GM19372 (cell line): ENCODE measurements at regions not wholly inside any gene's neighbourhood (a gene's known extent, or its start where the extent isn't known, plus 50 kb on each side); places are given as distances from the start of the nearest gene placed in this dataset.
"Not testable (repeated sequence)": the region's sequence is repeated elsewhere in the genome, so short reads cannot be mapped to it uniquely, and the experiment has no call there.

ENCODE experiments used
- ATAC-seq: cut with Tn5 transposase; IDR thresholded peaks from one replicate; pipeline ENCODE4 v1.9.1; 2021; ENCODE audit warnings: mild to moderate bottlenecking, low read depth, moderate library complexity; ENCODE audit not compliant: unreplicated experiment

GRCh38 chr14:97120204-97120603, 323.0 kb downstream of the VRK1 start:
- no peak for ATAC-seq

DNA sequence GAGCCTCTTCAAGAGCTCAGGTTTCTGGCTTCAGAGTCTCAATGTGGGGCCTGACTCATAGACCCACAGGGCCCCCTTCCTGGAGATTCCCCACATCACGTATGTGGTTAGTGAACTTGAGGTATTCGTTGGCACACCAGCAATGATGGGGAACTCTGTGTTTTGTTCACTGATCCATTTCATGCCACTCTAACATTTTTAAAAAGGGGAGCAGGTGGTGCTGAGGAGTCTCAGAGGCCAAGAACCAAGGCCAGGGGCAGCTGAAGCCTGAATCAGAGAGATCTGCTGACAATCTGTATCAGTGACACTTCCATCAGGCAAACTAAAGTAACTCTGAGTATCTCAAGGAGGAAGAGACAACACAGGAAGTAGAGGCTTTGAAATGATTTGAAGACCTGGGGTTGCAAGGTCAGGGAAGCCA, 323.4 kb downstream of the VRK1 start:
- ATAC-seq: no peak

GRCh38 chr14:97129639-97130038, 332.5 kb downstream of the VRK1 start:
- ATAC-seq: no peak

GRCh38 chr14:97135847-97136246, 338.7 kb downstream of the VRK1 start:
- ATAC-seq: not testable (repeated sequence)

GRCh38 chr14:97137705-97138104, 340.5 kb downstream of the VRK1 start:
- no peak for ATAC-seq

DNA sequence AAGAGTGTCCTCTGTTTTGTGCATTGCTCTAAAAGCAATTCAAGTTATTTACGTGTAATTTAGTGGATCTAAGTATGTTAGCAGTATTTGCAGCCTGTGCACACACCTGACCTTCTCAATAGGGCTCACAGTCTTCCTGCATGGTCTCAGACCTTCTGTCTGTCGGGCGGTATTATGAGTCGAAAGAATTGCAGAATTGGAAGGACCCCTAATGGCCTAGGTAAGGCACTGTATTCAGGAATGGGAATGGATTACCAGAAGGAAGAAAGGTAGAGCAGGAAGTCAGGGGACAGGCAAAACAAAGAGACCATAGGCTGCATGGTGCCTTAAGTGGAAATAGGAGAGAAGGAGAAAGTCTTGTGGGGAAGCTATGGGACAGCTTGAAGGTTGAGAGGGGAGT, 341.6 kb downstream of the VRK1 start:
- ATAC-seq: no peak

- no peak for ATAC-seq
Observed at GRCh38 chr14:97143011-97143410, 345.8 kb downstream of the VRK1 start.

DNA sequence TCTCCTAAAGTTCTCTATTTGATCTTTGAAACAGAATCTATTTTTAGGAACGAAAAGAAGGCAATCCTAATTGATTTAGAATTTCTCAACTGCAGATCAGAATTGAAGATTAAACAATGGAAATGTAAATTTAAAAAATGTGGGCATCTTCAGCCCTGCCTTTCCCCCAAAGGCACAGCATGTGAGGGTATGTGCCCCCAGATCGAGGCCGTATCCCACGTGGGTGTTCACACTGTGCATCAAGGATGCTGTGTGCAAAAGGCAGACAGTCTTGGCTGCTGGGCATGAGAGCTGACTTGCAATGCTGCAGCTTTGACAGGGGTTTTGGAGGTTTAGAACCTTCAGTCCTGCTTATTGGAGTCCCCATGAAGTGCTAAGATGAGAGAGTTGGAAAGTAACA, 346.3 kb downstream of the VRK1 start:
- ATAC-seq: no peak

DNA sequence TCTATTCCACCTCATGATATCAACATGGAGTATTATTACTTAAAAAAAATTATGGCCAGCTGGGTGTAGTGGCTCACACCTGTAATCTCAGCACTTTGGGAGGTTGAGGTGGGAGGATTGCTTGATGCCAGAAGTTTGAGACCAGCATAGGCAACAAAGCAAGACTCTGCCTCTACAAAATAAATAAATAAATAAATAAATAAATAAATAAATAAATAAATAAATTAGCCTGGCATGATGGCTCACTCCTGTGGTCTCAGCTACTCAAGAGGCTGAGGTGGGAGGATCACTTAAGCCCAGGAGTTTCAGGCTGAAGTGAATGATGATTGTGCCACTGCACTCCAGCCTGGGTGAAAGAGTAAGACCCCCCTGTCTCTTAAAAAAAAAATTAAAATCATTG, 350.8 kb downstream of the VRK1 start:
- not testable (repeated sequence) for ATAC-seq

DNA sequence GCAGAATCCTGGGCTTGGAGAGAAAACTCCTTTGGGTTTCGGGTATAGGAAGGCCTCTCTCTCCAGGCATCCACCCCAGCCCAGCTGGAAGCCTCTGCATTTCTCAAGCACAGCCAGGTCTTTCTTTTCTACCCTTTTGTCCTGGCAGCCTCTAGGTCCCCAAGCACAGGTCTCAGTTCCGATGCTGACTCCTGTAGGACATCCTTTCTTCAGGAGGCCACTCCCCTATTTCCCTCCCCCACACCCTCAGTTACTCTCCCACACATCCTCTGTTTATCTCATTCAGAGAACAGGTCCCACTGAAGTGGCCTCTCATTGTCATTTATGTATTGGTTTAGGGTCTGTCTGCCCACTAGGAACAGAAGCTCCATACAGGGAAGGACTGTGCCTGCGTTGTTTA, 352.6 kb downstream of the VRK1 start:
- ATAC-seq: no peak

DNA sequence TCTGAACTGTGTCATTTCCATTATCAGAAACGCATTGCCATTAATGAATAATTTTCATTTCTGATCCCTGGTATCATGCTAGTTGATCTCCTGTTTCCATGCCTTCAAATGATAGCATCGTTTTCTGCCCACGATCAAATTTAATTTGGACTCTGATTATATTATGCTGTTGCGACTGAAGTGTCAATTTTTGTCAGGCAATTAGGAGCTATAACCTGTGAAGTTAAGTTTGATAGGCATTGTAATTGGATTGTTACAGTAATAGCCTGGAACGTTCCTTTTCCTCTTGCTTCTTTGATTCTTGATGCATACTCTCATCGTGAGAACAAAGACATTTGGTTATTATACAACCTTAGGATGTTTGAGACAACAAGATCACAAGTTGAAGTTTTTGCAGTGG, 356.3 kb downstream of the VRK1 start:
- no peak for ATAC-seq

DNA sequence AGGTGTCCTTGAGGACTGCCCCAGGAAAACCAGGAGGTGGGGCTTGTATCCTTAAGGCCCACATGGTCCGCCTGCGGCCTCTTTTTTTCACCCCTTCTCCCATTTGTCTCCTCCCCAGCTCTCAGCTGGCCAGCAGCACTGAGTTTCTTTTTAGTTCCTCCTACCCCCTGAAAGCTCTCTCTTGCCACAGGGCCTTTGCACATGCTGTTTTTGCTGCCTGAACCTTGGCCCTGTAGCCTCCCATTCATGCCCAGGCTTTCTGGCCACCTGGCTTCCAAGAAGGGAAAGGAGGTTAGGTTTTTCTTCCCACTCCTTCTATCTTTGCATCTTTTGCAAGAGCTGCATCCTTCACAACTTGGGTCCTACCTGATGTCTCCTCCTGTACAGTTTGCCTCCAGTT, 358.1 kb downstream of the VRK1 start:
- no peak for ATAC-seq

DNA sequence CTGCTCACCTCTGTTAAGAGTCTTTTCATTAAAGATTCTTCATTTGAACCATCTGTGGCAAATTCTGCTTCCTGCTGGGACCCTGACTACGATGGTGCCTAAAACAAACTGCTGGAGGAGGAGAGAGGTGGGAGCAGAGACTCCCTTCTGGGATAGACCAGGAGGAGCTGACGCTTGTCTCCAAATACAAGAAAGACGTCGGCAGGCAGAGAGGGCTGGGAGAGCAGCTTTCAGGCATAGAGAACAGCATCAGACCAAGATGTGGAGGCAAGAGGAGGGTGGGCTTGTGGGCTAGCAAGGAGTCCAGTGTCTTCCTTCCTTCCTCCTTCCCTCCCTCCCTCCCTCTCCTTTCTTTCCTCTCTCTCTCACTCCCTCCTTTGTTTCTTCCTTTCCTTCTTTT, 358.6 kb downstream of the VRK1 start:
- ATAC-seq: no peak

GRCh38 chr14:97156705-97157104, 359.5 kb downstream of the VRK1 start:
- no peak for ATAC-seq

GRCh38 chr14:97158102-97158501, 360.9 kb downstream of the VRK1 start:
- no peak for ATAC-seq

GRCh38 chr14:97159124-97159523, 361.9 kb downstream of the VRK1 start:
- ATAC-seq: no peak

DNA sequence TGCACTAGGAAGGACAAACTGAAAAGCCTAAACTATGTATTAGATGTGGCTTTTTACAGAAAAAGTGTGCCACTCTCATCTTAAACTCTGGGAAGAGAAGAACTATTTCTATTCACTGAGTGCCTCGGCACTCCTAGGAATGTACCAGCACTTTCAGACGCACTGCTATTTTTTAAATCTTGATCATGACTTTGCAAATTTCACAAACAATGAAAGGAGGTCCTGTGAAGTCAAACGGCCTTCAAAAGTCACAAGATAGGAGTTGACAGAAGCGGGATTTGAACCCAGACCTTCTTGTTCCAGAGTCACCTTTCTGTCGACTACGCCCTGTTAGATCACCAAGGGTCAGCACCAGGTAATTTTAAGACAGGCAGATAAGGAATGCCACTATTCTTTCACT, 365.4 kb downstream of the VRK1 start:
- ATAC-seq: no peak

DNA sequence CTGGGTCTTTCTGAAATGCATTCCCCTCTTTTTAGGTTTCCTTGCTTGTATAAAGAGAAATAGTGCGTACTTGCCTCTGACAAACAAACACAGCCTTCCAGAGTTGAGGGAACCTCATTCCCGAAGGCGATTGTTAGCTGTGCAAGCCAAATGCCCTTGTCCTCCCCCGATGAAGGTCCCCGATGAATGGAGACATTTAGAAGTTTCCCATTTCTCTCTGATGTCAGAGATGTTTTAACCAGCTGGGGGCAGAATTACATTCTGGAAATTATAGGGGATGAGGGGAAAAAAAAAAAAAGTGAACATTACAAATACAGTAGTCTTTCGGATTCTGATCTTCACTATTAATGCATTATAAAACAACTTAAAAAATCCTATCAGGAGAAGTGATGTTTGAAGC, 366.8 kb downstream of the VRK1 start:
- no peak for ATAC-seq

DNA sequence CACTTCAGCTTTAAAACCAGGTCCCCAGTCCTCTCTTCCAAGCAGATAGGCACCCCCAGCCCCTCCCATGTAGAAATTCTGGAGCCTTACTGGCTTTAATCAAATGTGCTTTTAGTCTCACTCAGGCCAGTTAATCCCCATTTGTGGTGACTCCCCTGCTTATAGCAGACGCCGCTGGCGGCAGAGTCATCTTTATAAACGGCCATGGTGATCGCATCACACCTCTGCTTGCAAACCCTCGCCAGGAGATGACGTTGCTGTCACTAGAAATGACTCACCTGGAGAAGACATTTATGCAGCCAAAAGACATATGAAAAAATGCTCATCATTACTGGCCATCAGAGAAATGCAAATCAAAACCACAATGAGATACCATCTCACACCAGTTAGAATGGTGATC, 369.3 kb downstream of the VRK1 start:
- no peak for ATAC-seq

DNA sequence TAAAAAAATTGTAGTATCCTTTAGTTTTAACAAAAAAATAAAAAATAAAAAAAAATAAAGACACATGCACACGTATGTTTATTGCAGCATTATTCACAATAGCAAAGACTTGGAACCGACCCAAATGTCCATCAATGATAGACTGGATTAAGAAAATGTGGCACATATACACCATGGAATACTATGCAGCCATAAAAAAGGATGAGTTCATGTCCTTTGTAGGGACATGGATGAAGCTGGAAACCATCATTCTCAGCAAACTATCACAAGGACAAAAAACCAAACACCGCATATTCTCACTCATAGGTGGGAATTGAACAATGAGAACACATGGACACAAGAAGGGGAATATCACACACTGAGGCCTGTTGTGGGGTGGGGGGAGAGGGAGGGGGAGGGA, 370.4 kb downstream of the VRK1 start:
- not testable (repeated sequence) for ATAC-seq

- no peak for ATAC-seq
Observed at GRCh38 chr14:97172644-97173043, 375.5 kb downstream of the VRK1 start.

- no peak for ATAC-seq
Observed at GRCh38 chr14:97177016-97177415, 379.8 kb downstream of the VRK1 start.

DNA sequence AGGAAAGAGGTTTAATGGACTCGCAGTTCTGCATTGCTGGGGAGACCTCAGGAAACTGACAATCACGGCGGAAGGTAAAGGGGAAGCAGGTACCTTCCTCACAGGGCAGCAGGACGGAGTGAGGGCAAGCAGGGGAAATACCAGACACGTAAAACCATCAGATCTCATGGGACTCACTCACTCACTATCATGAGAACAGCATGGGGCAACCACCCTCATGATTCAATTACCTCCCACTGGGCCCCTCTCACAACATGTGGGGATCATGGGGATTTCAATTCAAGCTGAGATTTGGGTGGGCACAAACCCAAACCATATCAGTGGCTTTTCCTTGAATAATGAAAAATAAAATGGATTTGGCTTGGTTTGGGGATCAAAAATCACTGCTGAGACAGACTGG, 380.5 kb downstream of the VRK1 start:
- no peak for ATAC-seq
